Neural progenitor cell (in vitro differentiated cells): ENCODE measurements at regions not wholly inside any gene's neighbourhood (a gene's known extent, or its start where the extent isn't known, plus 50 kb on each side); places are given as distances from the start of the nearest gene placed in this dataset.

Experiments used
- DNase-seq: peaks from one replicate; pipeline ENCODE4 v3.0.0-alpha.2; 2016; ENCODE audit warnings: low spot score
- H2AFZ ChIP-seq: fragments of 200-600 bp; sonication (generic); replicated peaks from 2 replicates; pipeline ENCODE4 v1.6.1; 2016; ENCODE audit warnings: antibody characterized with exemption
- H3F3A ChIP-seq: fragments of 200-600 bp; sonication (generic); 2 replicates; pipeline ENCODE4 v1.6.1; 2016; ENCODE audit warnings: antibody characterized with exemption, low read depth
- H3K27ac ChIP-seq: fragments of 200-600 bp; sonication (generic); 2 replicates; pipeline ENCODE4 v1.5.1; 2016; ENCODE audit warnings: mild to moderate bottlenecking
- H3K27me3 ChIP-seq: fragments of 200-600 bp; sonication (generic); 2 replicates; pipeline ENCODE4 v1.6.1; 2016; ENCODE audit warnings: mild to moderate bottlenecking, moderate library complexity
- H3K36me3 ChIP-seq: fragments of 200-600 bp; sonication (generic); 2 replicates; pipeline ENCODE4 v1.5.1; 2016
- H3K4me1 ChIP-seq: fragments of 200-600 bp; sonication (generic); 2 replicates; pipeline ENCODE4 v1.6.1; 2016; ENCODE audit warnings: mixed run types
- H3K4me2 ChIP-seq: fragments of 200-600 bp; sonication (generic); 2 replicates; pipeline ENCODE4 v1.6.1; 2016
- H3K4me3 ChIP-seq: fragments of 200-600 bp; sonication (generic); 2 replicates; pipeline ENCODE4 v1.5.1; 2016
- H3K79me2 ChIP-seq: fragments of 200-600 bp; sonication (generic); 2 replicates; pipeline ENCODE4 v1.6.1; 2016; ENCODE audit warnings: low read depth
- H3K9ac ChIP-seq: fragments of 200-600 bp; sonication (generic); 2 replicates; pipeline ENCODE4 v1.6.1; 2016
- H3K9me3 ChIP-seq: fragments of 200-600 bp; sonication (generic); 2 replicates; pipeline ENCODE4 v1.5.1; 2016; ENCODE audit warnings: low read depth
- H4K20me1 ChIP-seq: fragments of 200-600 bp; sonication (generic); 2 replicates; pipeline ENCODE4 v1.6.1; 2016; ENCODE audit warnings: low read depth
- H3K27ac Mint-ChIP-seq: 3 replicates; pipeline ENCODE4 v1.8.0; 2021; ENCODE audit warnings: mixed read lengths
- H3K27me3 Mint-ChIP-seq: 2 replicates; pipeline ENCODE4 v1.8.0; 2022; ENCODE audit warnings: low read depth, mild to moderate bottlenecking, inconsistent platforms, moderate library complexity, mixed read lengths; ENCODE audit not compliant: insufficient read depth
- H3K36me3 Mint-ChIP-seq: 3 replicates; pipeline ENCODE4 v1.8.0; 2021; ENCODE audit warnings: mixed read lengths
- H3K4me1 Mint-ChIP-seq: 3 replicates; pipeline ENCODE4 v1.8.0; 2021; ENCODE audit warnings: mixed read lengths
- H3K4me3 Mint-ChIP-seq: 3 replicates; pipeline ENCODE4 v1.8.0; 2021; ENCODE audit warnings: mild to moderate bottlenecking, moderate library complexity, mixed read lengths
- H3K9me3 Mint-ChIP-seq: 3 replicates; pipeline ENCODE4 v1.8.0; 2020; ENCODE audit warnings: mixed read lengths
- CTCF ChIP-seq: fragments of 200-600 bp; sonication (generic); IDR thresholded peaks from 2 replicates; pipeline ENCODE4 v1.5.1; 2017; ENCODE audit warnings: antibody characterized with exemption, mild to moderate bottlenecking
- EZH2 ChIP-seq: fragments of 200-600 bp; sonication (generic); IDR thresholded peaks from 2 replicates; pipeline ENCODE4 v1.6.1; 2017; ENCODE audit warnings: antibody characterized with exemption, mild to moderate bottlenecking, moderate library complexity
- EZH2phosphoT487 ChIP-seq: fragments of 200-600 bp; sonication (generic); IDR thresholded peaks from 2 replicates; pipeline ENCODE4 v1.6.1; 2017; ENCODE audit warnings: antibody characterized with exemption

GRCh38 chr3:22257252-22257651 is 506.2 kb upstream of the ZNF385D start:
- Histone ChIP-seq H3K9me3 (no peaks in the 10 kb centered on the region), H3K36me3 (no peaks in the 10 kb centered on the region), H3K4me3 (no peak overlapping the region), H3K4me2 (no peak overlapping the region), H2AFZ (no peak overlapping the region), H3K4me1 (no peaks in the 10 kb centered on the region), H3K79me2 (no peaks in the 10 kb centered on the region), H3K27ac (no peak overlapping the region), H4K20me1 (no peaks in the 10 kb centered on the region), H3F3A (no peaks in the 10 kb centered on the region), H3K9ac (no peak overlapping the region), H3K27me3 (no peaks in the 10 kb centered on the region)
- H3K4me3 Mint-ChIP-seq: no peak overlapping the region
- H3K4me1 Mint-ChIP-seq: no peaks in the 10 kb centered on the region
- TF ChIP-seq CTCF (no peak), EZH2 (no peak), EZH2phosphoT487 (no peak)
- H3K27ac Mint-ChIP-seq: no peak overlapping the region
- no peaks in the 10 kb centered on the region for H3K27me3 Mint-ChIP-seq
- no peaks in the 10 kb centered on the region for H3K36me3 Mint-ChIP-seq
- no peaks in the 10 kb centered on the region for H3K9me3 Mint-ChIP-seq
- DNase-seq: no peak

- Histone ChIP-seq H3K4me2 (no peak overlapping the region), H3K4me3 (no peak overlapping the region), H3K9me3 (no peaks in the 10 kb centered on the region), H3K27me3 (no peaks in the 10 kb centered on the region), H3K36me3 (no peaks in the 10 kb centered on the region), H4K20me1 (no peaks in the 10 kb centered on the region), H3K4me1 (no peaks in the 10 kb centered on the region), H3K79me2 (no peaks in the 10 kb centered on the region), H2AFZ (no peak overlapping the region), H3F3A (no peaks in the 10 kb centered on the region), H3K9ac (no peak overlapping the region), H3K27ac (no peak overlapping the region)
- H3K4me1 Mint-ChIP-seq: no peaks in the 10 kb centered on the region
- H3K9me3 Mint-ChIP-seq: no peaks in the 10 kb centered on the region
- no peaks in the 10 kb centered on the region for H3K27me3 Mint-ChIP-seq
- H3K4me3 Mint-ChIP-seq: no peak overlapping the region
- no peak for TF ChIP-seq CTCF
- no peak for TF ChIP-seq EZH2phosphoT487
- no peak for TF ChIP-seq EZH2
- H3K27ac Mint-ChIP-seq: no peak overlapping the region
- H3K36me3 Mint-ChIP-seq: no peaks in the 10 kb centered on the region
- no peak for DNase-seq
Measured at GRCh38 chr3:22262386-22262785, 511.4 kb upstream of the ZNF385D start.

GRCh38 chr3:22263042-22263441 is 512.0 kb upstream of the ZNF385D start:
- Mint-ChIP-seq H3K9me3 (no peaks in the 10 kb centered on the region), H3K27me3 (no peaks in the 10 kb centered on the region), H3K4me3 (no peak overlapping the region), H3K4me1 (no peaks in the 10 kb centered on the region), H3K27ac (no peak overlapping the region), H3K36me3 (no peaks in the 10 kb centered on the region)
- Histone ChIP-seq H3K4me3 (no peak overlapping the region), H3K27ac (no peak overlapping the region), H3F3A (no peaks in the 10 kb centered on the region), H3K27me3 (no peaks in the 10 kb centered on the region), H3K9me3 (no peaks in the 10 kb centered on the region), H3K4me1 (no peaks in the 10 kb centered on the region), H3K4me2 (no peak overlapping the region), H3K79me2 (no peaks in the 10 kb centered on the region), H3K36me3 (no peaks in the 10 kb centered on the region), H3K9ac (no peak overlapping the region), H2AFZ (no peak overlapping the region), H4K20me1 (no peaks in the 10 kb centered on the region)
- TF ChIP-seq EZH2 (no peak), CTCF (no peak), EZH2phosphoT487 (no peak)
- DNase-seq: no peak

- no peak for TF ChIP-seq EZH2phosphoT487
- no peak for TF ChIP-seq EZH2
- no peak for TF ChIP-seq CTCF
- H3K4me2 ChIP-seq: no peak overlapping the region
- H3K27me3 ChIP-seq: no peaks in the 10 kb centered on the region
- no peak overlapping the region for H3K27ac ChIP-seq
- Mint-ChIP-seq H3K4me3 (no peak overlapping the region), H3K9me3 (no peaks in the 10 kb centered on the region), H3K27me3 (no peaks in the 10 kb centered on the region), H3K4me1 (no peaks in the 10 kb centered on the region), H3K27ac (no peak overlapping the region), H3K36me3 (no peaks in the 10 kb centered on the region)
- no peak for DNase-seq
- no peaks in the 10 kb centered on the region for H3K4me1 ChIP-seq
- H4K20me1 ChIP-seq: no peaks in the 10 kb centered on the region
- H3K9ac ChIP-seq: no peak overlapping the region
- H3K36me3 ChIP-seq: no peaks in the 10 kb centered on the region
- no peaks in the 10 kb centered on the region for H3F3A ChIP-seq
- H2AFZ ChIP-seq: no peak overlapping the region
- no peak overlapping the region for H3K4me3 ChIP-seq
- no peaks in the 10 kb centered on the region for H3K79me2 ChIP-seq
- H3K9me3 ChIP-seq: no peaks in the 10 kb centered on the region
Measured at GRCh38 chr3:22265403-22265802, 514.4 kb upstream of the ZNF385D start.
